Peyer's patch (tissue), 4 donors: ENCODE measurements at regions not wholly inside any gene's neighbourhood (a gene's known extent, or its start where the extent isn't known, plus 50 kb on each side); places are given as distances from the start of the nearest gene placed in this dataset.
A peak's percentile ranks its signal among the peaks of the same experiment; 100 is the strongest.

Source experiments
- DNase-seq, 3 donors: peaks; one replicate each; pipeline ENCODE4 v3.0.0-alpha.2; 2017 to 2019
- H3K27ac ChIP-seq, 4 donors: fragments of 200-600 bp; sonication (generic); one replicate each; pipeline ENCODE4 v1.5.1; 2016 to 2019
- H3K27me3 ChIP-seq, 2 donors: fragments of 200-600 bp; sonication (generic); one replicate each; pipeline ENCODE4 v1.5.1; 2019
- H3K36me3 ChIP-seq, 3 donors: fragments of 200-600 bp; sonication (generic); one replicate each; pipeline ENCODE4 v1.5.1; 2016 to 2019
- H3K4me1 ChIP-seq, 4 donors: fragments of 200-600 bp; sonication (generic); one replicate each; pipeline ENCODE4 v1.5.1; 2016 to 2019
- H3K4me3 ChIP-seq, 4 donors: fragments of 200-600 bp; sonication (generic); 1 replicate in 3 of 4; 2 replicates in 1 of 4; pipeline ENCODE4 v1.5.1; 2016 to 2019; ENCODE audit warnings: mild to moderate bottlenecking in 1 of 4
- H3K9me3 ChIP-seq, 4 donors: fragments of 200-600 bp; sonication (generic); one replicate each; pipeline ENCODE4 v1.5.1; 2016 to 2019; ENCODE audit warnings: mild to moderate bottlenecking in 1 of 4
- POLR2A ChIP-seq, 2 donors: fragments of 450-650 bp; IDR thresholded peaks; one replicate each; pipeline ENCODE4 v1.5.1; 2017; ENCODE audit warnings: antibody characterized with exemption in 2 of 2, mild to moderate bottlenecking in 2 of 2, moderate library complexity in 2 of 2
- TF ChIP-seq, protein P1 (sequence below), 6 experiments: fragments of 450-650 bp in 4 of 6; fragments of 200-600 bp in 2 of 6; sonication (generic) in 1 of 6; IDR thresholded peaks; one replicate each; pipeline ENCODE4 v1.5.1; 2017 to 2019; ENCODE audit warnings: antibody characterized with exemption in 6 of 6, mild to moderate bottlenecking in 3 of 6, moderate library complexity in 1 of 6

GRCh38 chr7:21345361-21345760 is 82.5 kb upstream of the SP4 start:
- no peak for DNase-seq
- no peaks in the 10 kb centered on the region for H3K36me3 ChIP-seq
- H3K4me1 ChIP-seq, result no peaks in the 10 kb centered on the region
- no peak overlapping the region for H3K4me3 ChIP-seq
- H3K27me3 ChIP-seq, result no peaks in the 10 kb centered on the region
- TF ChIP-seq, protein P1, sequence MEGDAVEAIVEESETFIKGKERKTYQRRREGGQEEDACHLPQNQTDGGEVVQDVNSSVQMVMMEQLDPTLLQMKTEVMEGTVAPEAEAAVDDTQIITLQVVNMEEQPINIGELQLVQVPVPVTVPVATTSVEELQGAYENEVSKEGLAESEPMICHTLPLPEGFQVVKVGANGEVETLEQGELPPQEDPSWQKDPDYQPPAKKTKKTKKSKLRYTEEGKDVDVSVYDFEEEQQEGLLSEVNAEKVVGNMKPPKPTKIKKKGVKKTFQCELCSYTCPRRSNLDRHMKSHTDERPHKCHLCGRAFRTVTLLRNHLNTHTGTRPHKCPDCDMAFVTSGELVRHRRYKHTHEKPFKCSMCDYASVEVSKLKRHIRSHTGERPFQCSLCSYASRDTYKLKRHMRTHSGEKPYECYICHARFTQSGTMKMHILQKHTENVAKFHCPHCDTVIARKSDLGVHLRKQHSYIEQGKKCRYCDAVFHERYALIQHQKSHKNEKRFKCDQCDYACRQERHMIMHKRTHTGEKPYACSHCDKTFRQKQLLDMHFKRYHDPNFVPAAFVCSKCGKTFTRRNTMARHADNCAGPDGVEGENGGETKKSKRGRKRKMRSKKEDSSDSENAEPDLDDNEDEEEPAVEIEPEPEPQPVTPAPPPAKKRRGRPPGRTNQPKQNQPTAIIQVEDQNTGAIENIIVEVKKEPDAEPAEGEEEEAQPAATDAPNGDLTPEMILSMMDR (IDR thresholded peaks at IDR 0.05), result no peak
- TF ChIP-seq POLR2A (IDR thresholded peaks at IDR 0.05), result no peak
- no peaks in the 10 kb centered on the region for H3K9me3 ChIP-seq
- no peak overlapping the region for H3K27ac ChIP-seq

DNA sequence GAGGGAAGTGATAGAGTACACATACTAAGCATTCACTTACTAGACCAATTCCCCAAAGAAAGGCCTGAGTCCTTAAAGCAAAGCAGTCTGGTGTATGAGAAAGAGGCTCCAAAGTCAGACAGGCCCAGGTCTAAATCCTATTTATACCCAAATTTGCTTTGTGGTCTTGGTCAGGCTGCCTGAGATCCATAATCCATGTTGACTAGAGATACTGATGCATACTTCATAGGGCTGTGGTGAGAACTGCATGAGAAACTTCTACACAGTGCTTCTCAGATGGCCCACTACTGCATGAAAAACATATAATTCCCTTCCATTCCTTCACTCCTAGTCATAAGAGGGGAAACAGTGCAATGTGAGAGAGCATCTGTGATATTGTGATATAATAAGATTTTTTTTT is 81.6 kb upstream of the SP4 start:
- Histone ChIP-seq H3K4me3 (no peak overlapping the region), H3K4me1 (no peaks in the 10 kb centered on the region), H3K27ac (no peak overlapping the region), H3K9me3 (no peaks in the 10 kb centered on the region), H3K36me3 (no peaks in the 10 kb centered on the region), H3K27me3 (no peaks in the 10 kb centered on the region)
- TF ChIP-seq, protein P1 (IDR thresholded peaks at IDR 0.05), result no peak
- no peak for TF ChIP-seq POLR2A (IDR thresholded peaks at IDR 0.05)
- no peak for DNase-seq

DNA sequence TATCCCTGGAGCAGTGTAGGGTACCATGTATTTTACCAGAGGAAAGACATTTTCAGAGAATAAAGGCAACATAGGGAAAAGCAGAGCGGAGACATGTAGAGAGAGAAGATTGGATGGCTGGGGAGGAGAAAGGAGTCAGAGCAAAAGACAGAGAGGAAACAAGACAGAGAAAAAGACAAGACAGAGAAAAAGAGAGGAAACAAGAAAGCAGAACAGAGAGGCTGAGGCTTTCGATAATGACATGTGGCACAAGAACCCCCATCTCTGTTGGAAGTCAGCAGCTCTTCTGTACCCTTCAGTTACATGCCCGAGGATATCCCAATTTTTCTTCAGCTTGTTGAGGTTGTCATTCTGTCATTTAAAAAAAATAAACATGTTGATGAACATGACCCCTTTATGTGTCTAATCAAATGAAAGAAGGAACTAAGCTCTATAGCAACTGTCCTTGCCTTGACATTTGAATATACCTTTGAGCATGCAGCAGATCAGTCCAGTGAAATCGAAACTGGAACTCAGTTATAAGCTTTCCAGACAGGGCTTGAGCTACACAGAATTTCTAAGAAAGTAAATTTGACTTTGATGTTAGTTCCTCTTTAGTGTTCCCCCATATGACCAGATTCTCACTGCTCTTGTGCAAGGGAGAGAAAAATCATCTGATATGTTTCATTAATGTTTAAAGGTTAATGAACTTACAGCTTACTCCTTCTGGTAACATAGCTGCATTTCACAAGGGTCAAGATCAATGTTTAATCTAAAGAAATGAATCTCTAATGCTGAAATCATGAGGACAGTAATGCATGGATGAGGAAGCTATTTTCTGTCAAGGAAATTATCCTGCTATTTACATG is 75.1 kb upstream of the SP4 start:
- no peaks in the 10 kb centered on the region for H3K36me3 ChIP-seq
- peak overlapping the region; percentile 27 to 70 (median 56) for H3K27ac ChIP-seq
- no peak for DNase-seq
- peak overlapping the region in 1 of 4 donors; percentile 9 for H3K4me3 ChIP-seq
- no peaks in the 10 kb centered on the region for H3K9me3 ChIP-seq
- no peaks in the 10 kb centered on the region for H3K27me3 ChIP-seq
- no peak for TF ChIP-seq POLR2A (IDR thresholded peaks at IDR 0.05)
- TF ChIP-seq, protein P1 (IDR thresholded peaks at IDR 0.05), result no peak
- H3K4me1 ChIP-seq, result peaks cover 0 to 23% (median 3%) of the 10 kb centered on the region in 4 donors

GRCh38 chr7:21353388-21353780 is 74.5 kb upstream of the SP4 start:
- H3K4me1 ChIP-seq, result peaks cover 0 to 23% (median 3%) of the 10 kb centered on the region in 4 donors
- H3K36me3 ChIP-seq, result no peaks in the 10 kb centered on the region
- H3K27ac ChIP-seq, result peak overlapping the region; percentile 3 to 69 (median 28)
- DNase-seq, result no peak
- H3K4me3 ChIP-seq, result no peak overlapping the region
- TF ChIP-seq, protein P1 (IDR thresholded peaks at IDR 0.05), result no peak
- no peak for TF ChIP-seq POLR2A (IDR thresholded peaks at IDR 0.05)
- no peaks in the 10 kb centered on the region for H3K9me3 ChIP-seq
- no peaks in the 10 kb centered on the region for H3K27me3 ChIP-seq

GRCh38 chr7:21354284-21354683 is 73.6 kb upstream of the SP4 start:
- Histone ChIP-seq H3K27me3 (no peaks in the 10 kb centered on the region), H3K4me1 (peaks cover 0 to 23% (median 3%) of the 10 kb centered on the region in 4 donors), H3K36me3 (no peaks in the 10 kb centered on the region), H3K27ac (peak overlapping the region; percentile 3 to 69 (median 30)), H3K4me3 (no peak overlapping the region), H3K9me3 (no peaks in the 10 kb centered on the region)
- no peak for TF ChIP-seq POLR2A (IDR thresholded peaks at IDR 0.05)
- TF ChIP-seq, protein P1 (IDR thresholded peaks at IDR 0.05), result no peak
- no peak for DNase-seq
